Dedifferentiated amniotic fluid mesenchymal stem cell (primary cell): ENCODE measurements at regions not wholly inside any gene's neighbourhood (a gene's known extent, or its start where the extent isn't known, plus 50 kb on each side); places are given as distances from the start of the nearest gene placed in this dataset.
A peak's percentile ranks its signal among the peaks of the same experiment; 100 is the strongest.
"Not testable (repeated sequence)": the region's sequence is repeated elsewhere in the genome, so short reads cannot be mapped to it uniquely, and the experiment has no call there.

Experiments used
- DNase-seq: peaks from one replicate; pipeline ENCODE4 v3.0.0-alpha.2; 2016; ENCODE audit errors: extremely low spot score

- no peak for DNase-seq
Measured at GRCh38 chr3:151555523-151555922, 94.7 kb upstream of the IGSF10 start.

GRCh38 chr3:151553888-151554287 is 93.0 kb upstream of the IGSF10 start:
- DNase-seq, result no peak

GRCh38 chr3:151552589-151552988 is 91.7 kb upstream of the IGSF10 start:
- no peak for DNase-seq

GRCh38 chr3:151550642-151551041 is 89.8 kb upstream of the IGSF10 start:
- no peak for DNase-seq

- DNase-seq, result no peak
Measured at GRCh38 chr3:151550025-151550618, 89.3 kb upstream of the IGSF10 start.

- DNase-seq, result no peak
Measured at GRCh38 chr3:151548195-151548594, 87.3 kb upstream of the IGSF10 start.

GRCh38 chr3:151544164-151544548 is 83.3 kb upstream of the IGSF10 start:
- DNase-seq, result no peak

GRCh38 chr3:151541178-151541577 is 80.3 kb upstream of the IGSF10 start:
- DNase-seq, result no peak

GRCh38 chr3:151539599-151539998 is 78.7 kb upstream of the IGSF10 start:
- DNase-seq, result no peak

- peak; percentile 19 for DNase-seq
Measured at GRCh38 chr3:151538456-151539393, 77.9 kb upstream of the IGSF10 start.

GRCh38 chr3:151537726-151538125 is 76.9 kb upstream of the IGSF10 start:
- DNase-seq, result peak; percentile 34

GRCh38 chr3:151526757-151527156 is 65.9 kb upstream of the IGSF10 start:
- no peak for DNase-seq

- DNase-seq, result no peak
Measured at GRCh38 chr3:151520105-151520504, 59.2 kb upstream of the IGSF10 start.

- not testable (repeated sequence) for DNase-seq
Measured at GRCh38 chr3:151511433-151511832, 50.6 kb upstream of the IGSF10 start.
